OCI-M2 (cell line): ENCODE measurements at regions not wholly inside any gene's neighbourhood (a gene's known extent, or its start where the extent isn't known, plus 50 kb on each side); places are given as distances from the start of the nearest gene placed in this dataset.
A peak's percentile ranks its signal among the peaks of the same experiment; 100 is the strongest.

Experiments used
- DNase-seq: peaks from one replicate; lab custom pipeline; 2025; ENCODE audit not compliant: unreplicated experiment; lab: John Stamatoyannopoulos, UW

- no peak for DNase-seq
Observed at GRCh38 chr11:70644343-70645060, 246.2 kb downstream of the CTTN start.

- DNase-seq, result no peak
Observed at GRCh38 chr11:70645537-70645936, 247.2 kb downstream of the CTTN start.

- no peak for DNase-seq
Observed at GRCh38 chr11:70646272-70647049, 248.1 kb downstream of the CTTN start.

GRCh38 chr11:70647188-70648166, 249.1 kb downstream of the CTTN start:
- DNase-seq, result no peak

GRCh38 chr11:70650075-70650909, 252.0 kb downstream of the CTTN start:
- peak; percentile 13 for DNase-seq

- DNase-seq, result no peak
Observed at GRCh38 chr11:70651031-70651430, 252.7 kb downstream of the CTTN start.

- no peak for DNase-seq
Observed at GRCh38 chr11:70654016-70654415, 255.7 kb downstream of the CTTN start.

GRCh38 chr11:70655816-70656215, 257.5 kb downstream of the CTTN start:
- DNase-seq, result no peak

- DNase-seq, result no peak
Observed at GRCh38 chr11:70656252-70656651, 257.9 kb downstream of the CTTN start.

- DNase-seq, result no peak
Observed at GRCh38 chr11:70660059-70660888, 261.9 kb downstream of the CTTN start.

GRCh38 chr11:70660889-70661197, 262.5 kb downstream of the CTTN start:
- no peak for DNase-seq

- no peak for DNase-seq
Observed at GRCh38 chr11:70661761-70662501, 263.6 kb downstream of the CTTN start.

- DNase-seq, result no peak
Observed at GRCh38 chr11:70662691-70663098, 264.4 kb downstream of the CTTN start.

GRCh38 chr11:70663815-70664214, 265.5 kb downstream of the CTTN start:
- DNase-seq, result no peak

GRCh38 chr11:70666311-70666710, 268.0 kb downstream of the CTTN start:
- no peak for DNase-seq

GRCh38 chr11:70667767-70668166, 269.4 kb downstream of the CTTN start:
- DNase-seq, result no peak

- DNase-seq, result no peak
Observed at GRCh38 chr11:70668204-70669202, 270.2 kb downstream of the CTTN start.

GRCh38 chr11:70669281-70669680, 271.0 kb downstream of the CTTN start:
- no peak for DNase-seq
